ENCODE measurements at regions not wholly inside any gene's neighbourhood (a gene's known extent, or its start where the extent isn't known, plus 50 kb on each side); places are given as distances from the start of the nearest gene placed in this dataset.

GRCh38 chr2:220833446-220833845, 738.7 kb downstream of the EPHA4 start:
- no peak for DNase-seq

GRCh38 chr2:220835583-220835982, 736.5 kb downstream of the EPHA4 start:
- DNase-seq: no peak

GRCh38 chr2:220837226-220837625, 734.9 kb downstream of the EPHA4 start:
- DNase-seq: no peak

GRCh38 chr2:220842901-220843665, 729.0 kb downstream of the EPHA4 start:
- no peak for DNase-seq

- DNase-seq: no peak
These were observed 726.3 kb downstream of the EPHA4 start for GRCh38 chr2:220845766-220846273.

GRCh38 chr2:220847006-220847405, 725.1 kb downstream of the EPHA4 start:
- no peak for DNase-seq

- no peak for DNase-seq
These were observed 724.5 kb downstream of the EPHA4 start for GRCh38 chr2:220847589-220847988.

- DNase-seq: no peak
These were observed 722.7 kb downstream of the EPHA4 start for GRCh38 chr2:220849433-220849832.

- DNase-seq: no peak
These were observed 722.0 kb downstream of the EPHA4 start for GRCh38 chr2:220850116-220850515.

GRCh38 chr2:220855296-220855695, 716.8 kb downstream of the EPHA4 start:
- no peak for DNase-seq

GRCh38 chr2:220856486-220856885, 715.6 kb downstream of the EPHA4 start:
- no peak for DNase-seq

- DNase-seq: no peak
These were observed 714.7 kb downstream of the EPHA4 start for GRCh38 chr2:220857368-220857767.

- no peak for DNase-seq
These were observed 714.0 kb downstream of the EPHA4 start for GRCh38 chr2:220858101-220858500.

GRCh38 chr2:220871909-220872308, 700.2 kb downstream of the EPHA4 start:
- DNase-seq: no peak

GRCh38 chr2:220876080-220876824, 695.9 kb downstream of the EPHA4 start:
- DNase-seq: no peak

GRCh38 chr2:220877491-220877890, 694.6 kb downstream of the EPHA4 start:
- no peak for DNase-seq

GRCh38 chr2:220877897-220878296, 694.2 kb downstream of the EPHA4 start:
- no peak for DNase-seq

- DNase-seq: no peak
These were observed 691.2 kb downstream of the EPHA4 start for GRCh38 chr2:220880623-220881596.

- no peak for DNase-seq
These were observed 689.6 kb downstream of the EPHA4 start for GRCh38 chr2:220882507-220882906.

- no peak for DNase-seq
These were observed 686.5 kb downstream of the EPHA4 start for GRCh38 chr2:220885593-220885992.

GRCh38 chr2:220887271-220887870, 684.7 kb downstream of the EPHA4 start:
- DNase-seq: no peak

GRCh38 chr2:220887876-220888275, 684.2 kb downstream of the EPHA4 start:
- DNase-seq: no peak

GRCh38 chr2:220890931-220891330, 681.2 kb downstream of the EPHA4 start:
- DNase-seq: no peak
